NCI-H2227 treated with DMSO at 0.1 percent for 48 hours (cell line): ENCODE measurements at regions not wholly inside any gene's neighbourhood (a gene's known extent, or its start where the extent isn't known, plus 50 kb on each side); places are given as distances from the start of the nearest gene placed in this dataset.
"Not testable (repeated sequence)": the region's sequence is repeated elsewhere in the genome, so short reads cannot be mapped to it uniquely, and the experiment has no call there.

Experiments used
- DNase-seq: peaks from one replicate; lab custom pipeline; 2025; lab: John Stamatoyannopoulos, UW

DNA sequence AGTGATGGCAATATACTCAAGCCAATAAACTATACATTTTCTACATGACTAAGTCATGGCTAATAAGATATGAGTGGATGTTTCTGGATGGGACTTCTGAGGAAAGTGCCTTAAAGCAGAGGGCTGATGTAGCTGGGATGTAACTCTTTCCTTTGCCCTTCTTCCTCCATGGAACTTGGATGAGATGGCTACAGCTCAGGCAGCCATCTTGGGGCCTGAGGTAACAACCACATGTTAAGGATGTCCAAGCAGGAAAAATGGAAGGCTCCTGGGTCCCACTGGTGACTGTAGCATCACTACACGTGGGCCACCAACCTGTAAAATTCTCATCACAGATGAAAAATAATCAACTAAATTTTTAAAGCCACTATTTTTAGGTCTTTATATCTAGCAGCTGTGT, 54.4 kb upstream of the GRIP1 start:
- DNase-seq = no peak

DNA sequence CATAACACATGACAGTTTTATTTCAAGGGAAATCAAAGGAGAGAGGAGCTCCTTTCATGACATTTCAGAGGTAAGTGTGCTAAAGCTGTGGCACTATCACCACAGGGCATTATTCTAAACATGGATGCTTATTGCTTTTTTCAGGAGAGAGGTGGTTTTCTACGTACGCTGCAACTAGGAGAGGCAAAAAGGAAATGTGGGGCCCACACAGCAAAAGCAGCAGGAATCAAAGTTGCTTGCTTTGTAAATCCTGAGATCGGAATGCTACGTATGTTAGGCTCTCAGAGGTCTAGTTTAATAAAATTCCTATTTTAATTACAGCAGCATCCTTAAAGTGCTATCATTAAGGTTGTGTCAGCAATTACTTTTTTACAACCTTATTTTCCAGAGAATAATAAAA, 55.0 kb upstream of the GRIP1 start:
- DNase-seq = no peak

DNA sequence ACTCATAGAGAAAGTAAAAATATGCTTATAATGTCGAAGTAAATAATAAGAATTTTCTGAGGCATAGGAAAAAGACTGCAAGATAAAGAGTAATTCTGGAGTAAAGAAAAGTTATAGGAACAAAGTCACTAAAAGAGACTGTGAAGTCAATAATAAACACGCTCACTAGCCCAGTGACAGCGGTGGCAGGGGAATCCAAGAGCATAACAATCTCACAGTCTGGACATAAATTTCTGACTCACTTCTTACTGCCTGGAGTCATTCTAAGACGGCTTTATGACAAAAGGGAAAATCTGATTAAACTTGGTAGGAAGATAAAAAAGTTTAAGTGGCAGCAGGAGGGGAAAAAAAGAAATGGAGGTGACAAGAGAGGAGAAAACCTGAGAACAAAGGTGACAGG, 56.4 kb upstream of the GRIP1 start:
- no peak for DNase-seq

DNA sequence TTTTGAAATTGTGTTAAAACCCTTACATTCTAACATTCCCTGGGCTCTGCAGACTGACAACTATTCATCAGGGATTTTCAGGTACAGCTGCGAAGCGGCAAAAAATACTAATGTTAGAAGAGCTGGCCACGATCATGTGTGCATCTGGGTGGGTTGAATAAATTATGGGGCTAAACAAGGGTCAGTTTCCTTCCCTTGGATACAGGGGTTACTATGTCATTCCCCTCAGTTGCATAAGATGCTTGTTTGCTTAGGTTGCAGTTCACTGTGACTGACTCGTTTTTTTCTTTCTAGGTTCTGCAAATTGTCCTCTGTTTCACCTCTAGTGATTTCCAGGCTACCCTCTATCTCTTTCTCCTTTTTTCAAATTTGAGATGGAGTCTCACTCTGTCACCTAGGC, 58.1 kb upstream of the GRIP1 start:
- DNase-seq = no peak

DNA sequence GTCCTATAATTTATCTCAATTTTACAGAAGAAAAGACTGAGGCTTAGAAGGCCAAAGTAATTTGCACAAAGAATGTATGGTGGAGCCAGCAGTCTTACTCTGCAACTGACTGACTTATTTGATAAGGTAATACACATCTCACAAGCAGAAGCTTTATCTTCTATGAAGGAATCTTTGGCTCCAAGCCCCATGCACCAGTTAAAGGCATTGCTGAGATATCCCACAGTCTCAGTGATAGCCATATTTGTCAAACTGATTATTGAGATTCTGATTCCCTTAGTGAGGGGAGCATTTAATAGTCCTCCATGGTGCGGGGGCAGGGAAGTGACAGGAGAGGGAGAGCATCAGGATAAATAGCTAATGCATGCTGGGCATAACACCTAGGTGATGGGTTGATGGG, 60.4 kb upstream of the GRIP1 start:
- no peak for DNase-seq

DNA sequence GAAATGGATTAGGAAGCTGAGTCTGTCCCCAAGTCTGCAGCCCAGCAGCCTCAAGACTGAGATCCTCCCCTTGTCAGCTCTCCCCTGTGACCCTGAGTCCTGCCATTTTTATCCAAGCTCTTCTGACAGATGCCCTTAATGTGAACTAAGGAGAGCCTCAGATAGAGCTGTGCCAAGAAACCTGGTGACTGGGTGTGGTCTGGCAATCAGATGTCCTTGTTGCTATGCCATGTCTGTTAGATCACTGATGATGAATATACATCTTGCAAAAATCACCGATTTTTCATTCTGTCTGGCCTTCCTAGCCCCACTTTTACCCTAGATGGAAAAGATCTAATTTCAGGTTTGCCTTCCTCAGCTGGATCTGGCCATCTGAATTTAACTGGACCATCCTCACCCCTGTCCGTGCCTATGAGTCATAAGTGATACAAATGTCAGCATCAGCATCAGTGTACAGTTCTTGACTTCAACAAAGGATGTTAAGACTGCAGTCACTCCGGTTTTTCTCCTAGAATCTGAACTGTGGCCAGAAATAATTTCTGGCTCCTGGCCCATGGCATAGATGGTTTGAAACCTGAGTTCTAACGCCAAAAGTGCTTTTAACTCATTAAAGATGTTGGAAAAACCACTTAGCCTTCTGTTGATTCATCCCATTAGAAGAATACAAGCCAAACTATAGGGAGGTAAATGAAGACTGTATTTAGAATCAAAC, 61.2 kb upstream of the GRIP1 start:
- no peak for DNase-seq

DNA sequence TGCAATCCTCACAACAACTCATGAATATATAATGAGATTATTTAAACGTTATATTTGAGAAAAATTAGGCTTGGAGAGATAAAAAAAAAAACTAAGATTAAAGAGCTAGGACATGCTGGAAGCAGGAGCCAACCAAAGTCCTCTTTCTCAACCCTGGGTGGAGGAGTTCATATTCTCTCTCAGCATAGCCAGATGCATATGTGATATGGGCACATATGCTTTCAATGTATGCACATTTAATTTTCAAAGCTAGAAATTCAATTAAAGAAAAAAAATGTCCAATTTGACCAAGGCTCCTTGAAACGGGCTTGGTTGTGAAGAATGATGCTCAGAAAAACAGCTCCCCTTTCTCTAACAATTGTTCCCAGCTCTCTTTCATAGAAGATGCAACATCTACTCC, 61.9 kb upstream of the GRIP1 start:
- no peak for DNase-seq

DNA sequence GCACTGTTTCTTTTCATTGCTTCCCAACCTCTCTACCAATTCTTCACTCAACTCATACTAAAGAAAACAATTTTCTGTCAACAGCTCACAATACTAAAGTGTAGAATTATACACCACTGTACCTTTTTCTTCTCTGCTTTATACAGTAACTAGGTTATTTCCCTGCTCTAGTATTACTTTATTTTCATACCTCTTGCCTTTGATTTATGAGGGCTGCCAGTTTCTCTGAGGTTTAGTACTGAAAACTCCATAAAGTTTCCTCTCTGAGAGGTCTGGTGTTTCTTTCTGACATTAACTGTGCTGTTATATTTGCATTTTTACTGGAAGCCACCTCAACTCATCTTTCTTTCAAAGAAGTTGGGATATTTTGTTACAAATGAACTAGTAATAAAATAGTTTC, 63.0 kb upstream of the GRIP1 start:
- no peak for DNase-seq

DNA sequence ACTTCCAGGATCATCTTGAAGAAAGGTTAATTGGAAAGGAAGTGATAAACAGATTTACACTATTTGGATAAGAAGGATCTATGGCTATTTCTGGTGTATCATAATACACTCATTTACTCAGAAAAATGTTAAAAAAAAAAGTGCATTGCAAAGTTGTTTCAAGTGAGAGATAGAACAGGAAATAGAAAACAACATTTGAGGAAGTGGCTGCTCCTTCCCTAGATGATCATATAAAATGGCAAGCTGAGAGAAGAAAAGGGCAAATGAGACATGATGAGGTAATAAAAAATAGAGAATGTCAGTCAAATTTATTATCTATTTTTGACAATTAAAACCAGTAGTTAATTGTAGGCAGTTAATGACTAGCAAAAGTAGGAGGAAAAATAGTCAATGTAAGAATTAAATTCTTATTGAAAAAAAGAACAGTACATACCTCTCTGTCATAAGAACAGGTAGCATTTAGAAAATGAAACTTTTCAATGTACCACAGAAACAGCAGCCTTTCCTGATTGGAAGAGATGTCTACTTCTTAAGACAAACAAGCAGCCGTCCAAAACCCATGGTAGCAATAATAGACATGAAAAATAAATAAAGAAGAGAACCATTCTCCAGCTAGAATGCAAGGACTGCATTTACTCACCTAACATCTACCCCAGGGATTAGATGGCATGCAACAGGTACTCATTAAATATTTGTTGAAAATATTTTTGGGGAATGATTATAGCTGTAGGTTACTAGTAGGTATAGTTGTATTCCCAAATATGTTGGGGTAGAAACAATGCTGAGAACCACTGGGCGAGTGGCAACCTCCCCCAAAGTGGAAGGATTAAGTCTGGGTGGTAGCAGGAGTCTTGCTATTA, 63.9 kb upstream of the GRIP1 start:
- DNase-seq = no peak

DNA sequence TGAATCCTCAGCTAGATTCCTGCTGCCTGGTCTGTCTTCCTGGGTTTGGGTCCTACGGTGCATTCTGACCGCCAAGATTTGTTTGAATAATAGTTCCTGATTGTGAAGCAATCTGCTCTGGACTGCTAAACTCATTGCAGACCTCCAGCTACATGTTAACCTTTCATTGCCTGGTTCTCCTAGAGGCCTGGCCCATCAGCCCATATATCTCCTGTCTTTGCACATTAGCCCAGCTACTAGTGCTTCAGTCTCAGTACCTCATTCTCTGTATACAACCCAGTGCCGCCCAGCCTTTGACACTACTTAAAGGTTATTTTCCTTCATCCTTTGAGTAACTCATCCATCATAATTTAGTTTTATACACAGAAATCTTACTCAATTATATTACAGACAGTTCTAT, 65.6 kb upstream of the GRIP1 start:
- DNase-seq = no peak

DNA sequence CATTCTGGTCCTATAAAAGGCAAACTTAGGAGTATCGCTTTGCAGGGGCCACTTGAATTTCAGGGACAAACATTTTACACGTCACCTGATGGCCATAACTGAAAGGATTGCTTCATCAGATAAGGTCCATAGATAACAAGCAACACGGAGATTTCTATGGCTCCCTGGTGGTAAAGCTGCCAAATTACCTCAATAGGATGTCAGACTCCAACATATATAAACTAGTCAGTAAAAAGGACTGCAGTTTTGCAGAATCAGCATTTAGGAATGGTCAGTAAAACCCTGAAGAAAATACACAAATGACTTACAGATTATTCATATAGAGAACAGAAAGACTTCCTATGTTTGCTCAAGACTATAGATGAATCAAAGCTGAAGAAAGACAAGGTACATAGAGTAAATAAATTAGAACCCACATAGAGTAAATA, 66.1 kb upstream of the GRIP1 start:
- DNase-seq = no peak

DNA sequence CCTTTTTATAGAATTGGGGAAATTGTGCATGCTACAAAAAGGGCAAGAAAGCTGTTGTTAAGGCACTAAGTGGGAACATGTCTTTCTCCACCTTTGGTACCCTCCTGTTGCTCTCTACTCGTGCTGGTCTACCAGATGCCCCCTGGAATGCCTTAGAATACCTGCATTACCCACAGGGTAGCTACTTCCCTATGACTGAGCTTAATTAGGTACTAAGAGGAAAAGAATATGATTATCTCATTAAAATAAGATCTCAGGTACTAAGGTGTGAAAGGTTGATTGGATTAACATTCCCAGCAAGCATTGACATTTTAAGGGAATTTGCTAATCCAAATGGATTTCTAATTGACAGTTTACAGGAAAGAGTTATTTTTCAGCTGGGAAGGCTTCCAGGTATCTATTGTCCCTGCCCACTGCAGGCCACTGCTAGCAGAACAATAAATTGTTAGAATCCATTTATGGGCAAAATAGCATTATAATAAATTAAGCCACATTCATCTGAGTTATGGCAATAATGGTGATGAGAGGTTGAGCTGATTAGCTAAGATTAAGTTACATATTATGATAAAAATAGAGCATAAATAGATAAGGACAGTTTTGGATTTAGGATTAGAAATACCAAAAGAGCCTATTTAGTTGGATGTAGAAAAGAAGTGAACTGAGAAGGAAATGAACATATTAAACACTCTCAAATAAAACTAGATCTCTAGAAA, 67.8 kb upstream of the GRIP1 start:
- DNase-seq = no peak

DNA sequence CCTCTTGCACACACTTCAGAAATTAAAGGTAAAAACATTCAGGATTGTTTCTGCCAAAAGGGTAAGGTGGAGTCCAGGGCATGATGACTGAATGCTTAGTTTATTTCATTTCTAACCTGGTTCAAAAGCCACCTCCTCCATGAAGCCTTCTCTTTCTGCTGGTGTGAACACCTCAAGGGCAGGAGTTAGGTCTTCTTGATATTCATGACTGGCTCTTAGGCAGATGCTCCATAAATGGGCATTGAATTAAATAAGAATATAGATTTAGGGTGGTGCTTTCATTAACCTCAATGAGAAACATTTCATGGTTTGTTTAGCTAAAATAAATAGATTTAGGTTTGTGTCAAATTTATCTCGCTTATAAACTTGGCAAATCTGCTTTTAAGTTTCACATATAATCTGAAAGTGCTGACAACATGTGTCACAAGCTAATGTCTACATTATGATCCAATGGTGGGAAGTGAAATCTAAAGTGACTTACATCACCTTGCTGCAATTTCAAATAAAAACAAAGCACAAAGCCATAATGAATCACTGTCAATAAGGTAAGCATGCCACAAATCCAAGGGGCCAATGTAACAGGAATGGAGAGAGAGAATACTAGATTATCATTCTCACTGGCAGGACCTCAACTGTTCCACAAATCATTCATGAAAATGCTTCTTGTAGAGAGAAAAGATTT, 72.7 kb upstream of the GRIP1 start:
- DNase-seq = no peak

DNA sequence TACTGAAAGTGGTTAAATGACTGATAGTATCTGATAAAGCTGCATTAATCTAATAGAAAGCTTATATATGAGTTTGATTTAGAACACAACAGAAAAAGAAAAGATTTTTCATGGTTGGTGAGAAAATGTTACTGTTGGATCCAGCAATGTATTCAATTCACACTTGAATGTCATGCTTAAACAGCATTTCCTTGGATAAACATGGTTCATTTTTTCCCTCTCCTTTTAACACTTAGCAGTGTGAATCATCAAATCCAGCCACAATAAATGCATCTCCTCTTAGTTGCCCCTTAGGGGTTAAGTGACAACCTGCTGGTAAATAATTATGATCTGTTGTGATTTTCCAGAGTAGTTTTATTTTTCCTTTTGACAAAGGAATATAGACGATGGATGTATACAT, 74.9 kb upstream of the GRIP1 start:
- DNase-seq = no peak

DNA sequence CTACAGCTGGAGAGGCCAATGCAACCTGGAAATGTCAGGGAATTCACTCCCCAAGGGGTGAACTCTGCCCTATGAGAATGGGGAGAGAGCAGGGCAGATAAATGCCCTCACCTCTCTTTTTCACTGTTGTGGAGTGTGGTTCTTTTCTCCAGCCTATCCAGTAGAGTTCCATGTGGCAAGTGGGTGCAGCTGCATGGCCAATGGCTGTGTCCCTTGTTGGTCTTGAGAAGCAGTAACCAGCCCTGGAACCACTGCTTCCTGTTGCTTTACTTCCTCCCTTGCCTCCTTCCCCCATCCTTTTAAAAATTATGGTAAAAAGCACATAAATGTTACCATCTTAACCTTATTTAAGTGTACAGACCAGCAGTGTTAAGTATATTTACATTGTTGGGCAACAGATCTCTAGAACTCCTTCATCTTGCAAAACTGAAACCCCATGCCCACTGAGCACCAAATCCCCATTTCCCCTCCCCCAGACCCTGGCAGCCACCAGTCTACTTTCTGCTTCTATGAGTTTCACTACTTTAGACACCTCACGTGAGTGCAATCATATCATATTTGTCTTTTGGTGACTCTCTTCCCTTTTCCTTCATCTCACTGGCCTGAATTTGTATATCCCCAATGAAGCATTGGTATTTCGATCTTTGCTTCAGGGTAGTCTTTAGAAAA, 77.0 kb upstream of the GRIP1 start:
- DNase-seq = no peak

DNA sequence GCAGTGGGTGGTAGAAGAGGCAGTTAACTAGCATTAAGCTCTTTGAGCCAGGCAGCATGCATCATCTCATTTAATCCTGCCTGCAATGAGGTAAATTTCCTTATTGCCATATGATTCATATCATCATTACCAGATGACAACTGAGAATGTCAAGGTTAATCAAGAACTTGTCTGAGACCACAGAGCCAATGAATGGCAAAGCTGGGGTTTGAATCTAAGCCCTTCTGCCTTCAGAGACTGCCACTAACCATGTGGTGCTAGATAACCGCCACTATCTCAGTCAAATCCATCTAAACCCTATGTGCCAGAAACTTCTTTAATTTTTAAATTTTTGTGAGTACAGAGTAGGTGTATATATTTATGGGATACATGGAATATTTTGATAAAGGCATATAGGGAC, 77.8 kb upstream of the GRIP1 start:
- no peak for DNase-seq

DNA sequence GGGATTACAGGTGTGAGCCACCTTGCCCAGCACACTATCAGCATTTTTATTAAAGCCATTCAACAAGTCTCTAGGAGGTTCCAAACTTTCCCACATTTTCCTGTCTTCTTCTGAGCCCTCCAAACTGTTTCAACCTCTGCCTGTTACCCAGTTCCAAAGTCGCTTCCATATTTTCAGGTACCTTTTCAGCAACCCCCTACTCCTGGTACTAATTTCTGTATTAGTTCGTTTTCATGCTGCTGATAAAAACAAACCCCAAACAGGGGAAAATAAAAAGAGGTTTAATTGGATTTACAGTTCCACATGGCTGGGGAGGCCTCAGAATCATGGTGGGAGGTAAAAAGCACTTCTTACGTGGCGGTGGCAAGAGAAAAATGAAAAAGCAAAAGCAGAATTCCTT, 81.2 kb upstream of the GRIP1 start:
- not testable (repeated sequence) for DNase-seq

DNA sequence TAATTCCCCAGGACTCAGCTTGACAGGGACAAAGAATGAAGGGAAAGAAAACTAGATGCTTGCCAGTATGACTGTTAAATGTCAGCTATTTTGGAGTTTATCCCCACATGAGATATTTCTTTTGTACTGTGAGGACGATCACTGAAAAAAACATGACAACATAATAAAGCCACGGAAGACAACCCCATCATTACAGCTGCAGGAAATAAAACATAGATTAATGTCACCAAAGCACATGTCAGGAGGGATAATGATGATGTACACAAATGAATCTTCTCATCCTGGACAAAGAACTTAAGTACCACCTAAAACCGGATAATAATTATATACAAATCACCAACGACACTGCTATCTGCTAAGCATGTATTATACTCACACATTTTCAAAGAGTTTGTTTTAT, 84.6 kb upstream of the GRIP1 start:
- DNase-seq = peak; percentile 94

DNA sequence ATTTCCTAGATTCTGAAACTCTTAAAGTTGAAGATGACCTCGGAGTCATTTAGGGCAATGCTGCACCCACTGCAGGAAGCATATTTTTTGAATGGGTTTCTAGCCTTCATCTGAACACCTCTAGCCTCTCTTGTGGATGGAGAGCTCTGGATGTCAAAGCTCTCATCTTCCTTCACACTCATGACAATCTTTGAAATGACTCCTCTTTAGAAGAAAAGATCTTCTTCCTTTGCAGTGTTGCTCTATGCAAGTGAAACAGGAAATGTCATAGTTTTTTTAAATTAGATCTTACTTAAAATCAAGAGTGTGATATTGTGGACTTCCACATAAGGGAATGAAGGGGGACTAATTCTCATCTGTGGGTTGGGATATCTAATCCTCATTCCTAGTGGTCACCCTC, 86.3 kb upstream of the GRIP1 start:
- no peak for DNase-seq

DNA sequence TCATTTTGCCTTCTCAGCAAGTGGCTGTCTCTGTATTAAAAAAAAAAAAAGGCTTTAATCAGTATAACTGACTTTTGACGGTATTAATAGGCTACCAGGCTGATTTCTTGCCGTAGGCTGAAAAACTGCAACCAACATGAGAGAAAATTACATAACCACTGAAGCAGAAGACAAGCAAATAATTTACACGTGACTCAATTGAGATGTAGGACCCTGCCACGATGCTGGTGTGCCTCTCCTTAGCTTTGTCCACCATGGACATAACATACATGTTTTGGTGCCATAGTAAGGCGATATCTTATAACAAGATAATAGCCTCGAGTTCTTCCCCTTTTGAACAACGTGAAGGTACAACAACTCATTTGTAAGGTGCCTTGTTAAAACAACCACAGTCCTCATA, 88.7 kb upstream of the GRIP1 start:
- no peak for DNase-seq

DNA sequence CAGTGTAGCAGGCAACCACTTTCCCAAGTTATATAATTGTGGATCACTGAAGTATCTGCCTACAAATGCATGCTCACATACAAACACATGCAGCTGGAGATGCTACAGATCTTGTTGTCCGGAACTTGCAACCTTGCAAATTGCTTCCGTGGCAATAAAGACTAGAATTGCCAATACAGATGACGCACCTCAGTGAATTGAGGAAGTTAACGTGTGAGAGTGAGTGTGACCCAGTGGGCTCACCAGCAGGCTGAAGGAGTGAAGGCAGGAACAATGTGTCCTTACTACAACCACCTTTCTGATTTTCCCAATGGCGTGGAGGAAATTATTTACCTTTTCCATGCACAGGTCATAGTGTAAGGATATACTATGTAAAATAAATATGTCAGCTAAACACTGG, 89.4 kb upstream of the GRIP1 start:
- DNase-seq = no peak

DNA sequence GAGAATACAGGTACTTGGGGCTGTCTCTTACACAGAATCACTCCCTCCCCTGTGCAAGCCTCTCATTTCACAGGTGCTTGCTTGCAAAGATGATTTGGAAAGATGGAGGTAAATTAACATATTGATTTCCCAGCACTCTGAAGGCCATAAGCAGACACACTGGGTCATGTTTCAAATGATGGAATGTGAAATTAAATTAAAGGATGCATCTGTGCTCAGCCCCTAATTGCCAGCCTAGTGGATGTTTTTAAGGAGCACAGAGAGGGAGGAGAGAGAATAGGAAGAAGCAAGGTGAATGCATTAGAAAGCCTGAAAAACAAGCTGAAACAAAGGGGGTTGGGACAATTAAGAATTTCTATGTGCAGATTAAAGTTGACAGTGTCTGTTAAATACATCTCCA, 96.1 kb upstream of the GRIP1 start:
- no peak for DNase-seq
